ENCODE measurements at regions not wholly inside any gene's neighbourhood (a gene's known extent, or its start where the extent isn't known, plus 50 kb on each side); places are given as distances from the start of the nearest gene placed in this dataset.

DNA sequence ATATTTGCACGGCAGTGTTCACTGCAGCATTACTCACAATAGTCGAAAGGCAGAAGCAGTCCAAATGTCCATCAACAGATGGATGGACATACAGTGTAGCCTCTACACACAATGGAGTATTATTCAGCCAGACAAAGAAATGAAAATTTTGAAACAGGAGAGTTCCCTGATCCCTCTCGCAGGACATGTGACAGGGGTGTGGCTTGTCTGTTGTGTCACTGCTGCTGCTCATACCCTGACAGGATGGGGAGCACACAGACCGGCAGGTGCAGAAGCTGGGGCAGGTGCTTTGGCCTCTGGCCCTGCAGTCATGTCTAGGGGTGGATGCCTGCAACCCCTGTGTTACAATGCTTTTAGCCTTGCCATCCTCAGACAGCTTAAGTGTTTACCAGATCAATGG is 204.3 kb downstream of the EFNB2 start:
- TF ChIP-seq, protein P1, sequence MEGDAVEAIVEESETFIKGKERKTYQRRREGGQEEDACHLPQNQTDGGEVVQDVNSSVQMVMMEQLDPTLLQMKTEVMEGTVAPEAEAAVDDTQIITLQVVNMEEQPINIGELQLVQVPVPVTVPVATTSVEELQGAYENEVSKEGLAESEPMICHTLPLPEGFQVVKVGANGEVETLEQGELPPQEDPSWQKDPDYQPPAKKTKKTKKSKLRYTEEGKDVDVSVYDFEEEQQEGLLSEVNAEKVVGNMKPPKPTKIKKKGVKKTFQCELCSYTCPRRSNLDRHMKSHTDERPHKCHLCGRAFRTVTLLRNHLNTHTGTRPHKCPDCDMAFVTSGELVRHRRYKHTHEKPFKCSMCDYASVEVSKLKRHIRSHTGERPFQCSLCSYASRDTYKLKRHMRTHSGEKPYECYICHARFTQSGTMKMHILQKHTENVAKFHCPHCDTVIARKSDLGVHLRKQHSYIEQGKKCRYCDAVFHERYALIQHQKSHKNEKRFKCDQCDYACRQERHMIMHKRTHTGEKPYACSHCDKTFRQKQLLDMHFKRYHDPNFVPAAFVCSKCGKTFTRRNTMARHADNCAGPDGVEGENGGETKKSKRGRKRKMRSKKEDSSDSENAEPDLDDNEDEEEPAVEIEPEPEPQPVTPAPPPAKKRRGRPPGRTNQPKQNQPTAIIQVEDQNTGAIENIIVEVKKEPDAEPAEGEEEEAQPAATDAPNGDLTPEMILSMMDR (IDR thresholded peaks at IDR 0.05; ENCODE audit: borderline replicate concordance, extremely low read depth, low read length, poor library complexity, severe bottlenecking): no peak
- TF ChIP-seq EZH2 (IDR thresholded peaks at IDR 0.05; ENCODE audit: borderline replicate concordance, low read depth, low read length, severe bottlenecking): no peak
